Fibroblast of lung (primary cell): ENCODE measurements at regions not wholly inside any gene's neighbourhood (a gene's known extent, or its start where the extent isn't known, plus 50 kb on each side); places are given as distances from the start of the nearest gene placed in this dataset.

ENCODE experiments used
- EZH2 ChIP-seq: IDR thresholded peaks from 2 replicates; pipeline ENCODE4 v1.5.1; 2012; ENCODE audit warnings: low read length, control low read depth, mild to moderate bottlenecking; ENCODE audit errors: missing control alignments
- TF ChIP-seq, protein P1 (sequence below), 2 donors: IDR thresholded peaks in 1 of 2; conservative IDR thresholded peaks in 1 of 2; 1 replicate in 1 of 2; 2 replicates in 1 of 2; pipeline ENCODE4 v1.5.1; 2011 to 2012; ENCODE audit warnings: low read length in 2 of 2, control low read depth in 1 of 2, inconsistent platforms in 1 of 2, low read depth in 1 of 2, mild to moderate bottlenecking in 1 of 2

DNA sequence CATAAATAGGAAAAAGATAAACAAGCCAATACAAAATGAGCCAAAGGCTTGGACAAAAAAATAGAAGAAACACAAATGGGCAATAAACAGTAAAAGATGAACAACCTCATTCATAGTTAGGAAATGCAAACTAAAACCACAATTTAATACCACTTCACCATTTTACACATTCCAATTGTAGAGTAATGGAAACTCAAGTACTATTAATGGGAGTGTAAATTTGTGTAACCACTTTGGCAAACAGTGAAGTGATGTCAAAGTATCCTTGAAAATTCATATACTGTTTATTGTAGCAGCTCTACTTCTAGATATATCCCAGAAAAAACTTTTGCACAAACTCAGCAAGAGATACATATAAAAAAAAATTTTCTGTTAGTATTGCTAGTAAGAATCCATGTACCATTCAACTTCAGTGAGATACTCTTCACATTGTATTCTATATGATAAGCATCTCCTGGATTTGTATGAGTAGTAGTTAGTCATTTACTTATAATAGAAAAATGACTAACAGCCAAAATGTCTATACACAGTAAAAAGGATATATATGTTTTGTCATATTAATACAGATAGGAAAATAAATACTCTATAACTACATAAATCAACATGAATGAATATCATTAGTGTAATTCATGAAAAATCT, 229.8 kb downstream of the DKK2 start:
- TF ChIP-seq, protein P1, sequence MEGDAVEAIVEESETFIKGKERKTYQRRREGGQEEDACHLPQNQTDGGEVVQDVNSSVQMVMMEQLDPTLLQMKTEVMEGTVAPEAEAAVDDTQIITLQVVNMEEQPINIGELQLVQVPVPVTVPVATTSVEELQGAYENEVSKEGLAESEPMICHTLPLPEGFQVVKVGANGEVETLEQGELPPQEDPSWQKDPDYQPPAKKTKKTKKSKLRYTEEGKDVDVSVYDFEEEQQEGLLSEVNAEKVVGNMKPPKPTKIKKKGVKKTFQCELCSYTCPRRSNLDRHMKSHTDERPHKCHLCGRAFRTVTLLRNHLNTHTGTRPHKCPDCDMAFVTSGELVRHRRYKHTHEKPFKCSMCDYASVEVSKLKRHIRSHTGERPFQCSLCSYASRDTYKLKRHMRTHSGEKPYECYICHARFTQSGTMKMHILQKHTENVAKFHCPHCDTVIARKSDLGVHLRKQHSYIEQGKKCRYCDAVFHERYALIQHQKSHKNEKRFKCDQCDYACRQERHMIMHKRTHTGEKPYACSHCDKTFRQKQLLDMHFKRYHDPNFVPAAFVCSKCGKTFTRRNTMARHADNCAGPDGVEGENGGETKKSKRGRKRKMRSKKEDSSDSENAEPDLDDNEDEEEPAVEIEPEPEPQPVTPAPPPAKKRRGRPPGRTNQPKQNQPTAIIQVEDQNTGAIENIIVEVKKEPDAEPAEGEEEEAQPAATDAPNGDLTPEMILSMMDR (conservative IDR thresholded peaks at IDR 0.05 in 1 of 2, IDR thresholded peaks at IDR 0.05 in 1 of 2; ENCODE audit: low read depth in 1 of 2, low read length in 2 of 2): no peak
- TF ChIP-seq EZH2: no peak
